BE2C (cell line): ENCODE measurements at regions not wholly inside any gene's neighbourhood (a gene's known extent, or its start where the extent isn't known, plus 50 kb on each side); places are given as distances from the start of the nearest gene placed in this dataset.

Experiments used
- DNase-seq: peaks from one replicate; pipeline ENCODE4 v3.0.0-alpha.2; 2020
- H3K27me3 ChIP-seq: fragments of 250-450 bp; sonication (Bioruptor Pico); 2 replicates; pipeline ENCODE4 v1.5.1; 2020; ENCODE audit warnings: mild to moderate bottlenecking
- H3K36me3 ChIP-seq: fragments of 250-450 bp; sonication (Bioruptor Pico); 2 replicates; pipeline ENCODE4 v1.5.1; 2020; ENCODE audit warnings: mild to moderate bottlenecking
- H3K4me1 ChIP-seq: fragments of 250-450 bp; sonication (Bioruptor Pico); 2 replicates; pipeline ENCODE4 v1.5.1; 2020
- H3K4me3 ChIP-seq: 2 replicates; pipeline ENCODE4 v1.5.1; 2011; ENCODE audit warnings: low read depth, low read length
- H3K9me3 ChIP-seq: fragments of 250-450 bp; sonication (Bioruptor Pico); 2 replicates; pipeline ENCODE4 v1.5.1; 2020
- TF ChIP-seq, protein P1 (sequence below): IDR thresholded peaks from 2 replicates; pipeline ENCODE4 v1.5.1; 2012; ENCODE audit warnings: mild to moderate bottlenecking, low read depth, low read length

GRCh38 chr16:7227229-7227721, 105.4 kb upstream of the RBFOX1 start:
- Histone ChIP-seq H3K9me3 (0 out of 2 replicates have a peak, but pooled peaks cover 3% of the 10 kb centered on the region), H3K27me3 (no peaks in the 10 kb centered on the region), H3K4me3 (no peak overlapping the region), H3K36me3 (no peaks in the 10 kb centered on the region), H3K4me1 (no peaks in the 10 kb centered on the region)
- DNase-seq, result no peak
- TF ChIP-seq, protein P1, sequence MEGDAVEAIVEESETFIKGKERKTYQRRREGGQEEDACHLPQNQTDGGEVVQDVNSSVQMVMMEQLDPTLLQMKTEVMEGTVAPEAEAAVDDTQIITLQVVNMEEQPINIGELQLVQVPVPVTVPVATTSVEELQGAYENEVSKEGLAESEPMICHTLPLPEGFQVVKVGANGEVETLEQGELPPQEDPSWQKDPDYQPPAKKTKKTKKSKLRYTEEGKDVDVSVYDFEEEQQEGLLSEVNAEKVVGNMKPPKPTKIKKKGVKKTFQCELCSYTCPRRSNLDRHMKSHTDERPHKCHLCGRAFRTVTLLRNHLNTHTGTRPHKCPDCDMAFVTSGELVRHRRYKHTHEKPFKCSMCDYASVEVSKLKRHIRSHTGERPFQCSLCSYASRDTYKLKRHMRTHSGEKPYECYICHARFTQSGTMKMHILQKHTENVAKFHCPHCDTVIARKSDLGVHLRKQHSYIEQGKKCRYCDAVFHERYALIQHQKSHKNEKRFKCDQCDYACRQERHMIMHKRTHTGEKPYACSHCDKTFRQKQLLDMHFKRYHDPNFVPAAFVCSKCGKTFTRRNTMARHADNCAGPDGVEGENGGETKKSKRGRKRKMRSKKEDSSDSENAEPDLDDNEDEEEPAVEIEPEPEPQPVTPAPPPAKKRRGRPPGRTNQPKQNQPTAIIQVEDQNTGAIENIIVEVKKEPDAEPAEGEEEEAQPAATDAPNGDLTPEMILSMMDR, result no peak

- Histone ChIP-seq H3K4me1 (no peaks in the 10 kb centered on the region), H3K27me3 (no peaks in the 10 kb centered on the region), H3K36me3 (no peaks in the 10 kb centered on the region), H3K9me3 (peaks cover 3% of the 10 kb centered on the region; the same call in 1 of the 2 replicates), H3K4me3 (no peak overlapping the region)
- TF ChIP-seq, protein P1, result no peak
- no peak for DNase-seq
Observed at GRCh38 chr16:7221157-7221556, 111.5 kb upstream of the RBFOX1 start.

DNA sequence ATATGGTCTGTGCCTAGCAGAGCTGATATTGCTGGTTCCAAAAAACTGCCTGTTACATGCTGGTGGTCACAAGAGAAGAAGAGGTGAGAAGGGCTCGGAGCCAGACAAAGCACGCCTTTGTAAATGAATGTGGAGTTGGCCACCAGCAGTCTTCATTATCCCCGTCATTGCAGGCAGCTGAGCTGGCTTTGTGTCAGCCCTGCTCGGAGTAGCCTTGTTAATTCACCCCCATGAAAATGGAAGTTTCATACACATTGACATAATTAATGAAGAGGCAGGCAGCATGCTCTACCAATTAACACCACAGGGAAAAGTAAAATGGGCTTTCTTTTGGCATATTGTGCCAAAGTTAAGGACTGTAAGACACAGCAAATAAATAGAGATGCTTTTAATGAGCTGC, 113.7 kb upstream of the RBFOX1 start:
- no peaks in the 10 kb centered on the region; the same call in 1 of the 2 replicates for H3K9me3 ChIP-seq
- TF ChIP-seq, protein P1, result no peak
- no peaks in the 10 kb centered on the region for H3K36me3 ChIP-seq
- DNase-seq, result no peak
- H3K4me1 ChIP-seq, result no peaks in the 10 kb centered on the region
- H3K4me3 ChIP-seq, result no peak overlapping the region
- H3K27me3 ChIP-seq, result no peaks in the 10 kb centered on the region

- no peak overlapping the region for H3K4me3 ChIP-seq
- H3K4me1 ChIP-seq, result no peaks in the 10 kb centered on the region
- no peaks in the 10 kb centered on the region for H3K36me3 ChIP-seq
- no peaks in the 10 kb centered on the region for H3K27me3 ChIP-seq
- no peaks in the 10 kb centered on the region; the same call in 1 of the 2 replicates for H3K9me3 ChIP-seq
- TF ChIP-seq, protein P1, result no peak
- no peak for DNase-seq
Observed at GRCh38 chr16:7217797-7218196, 114.8 kb upstream of the RBFOX1 start.

DNA sequence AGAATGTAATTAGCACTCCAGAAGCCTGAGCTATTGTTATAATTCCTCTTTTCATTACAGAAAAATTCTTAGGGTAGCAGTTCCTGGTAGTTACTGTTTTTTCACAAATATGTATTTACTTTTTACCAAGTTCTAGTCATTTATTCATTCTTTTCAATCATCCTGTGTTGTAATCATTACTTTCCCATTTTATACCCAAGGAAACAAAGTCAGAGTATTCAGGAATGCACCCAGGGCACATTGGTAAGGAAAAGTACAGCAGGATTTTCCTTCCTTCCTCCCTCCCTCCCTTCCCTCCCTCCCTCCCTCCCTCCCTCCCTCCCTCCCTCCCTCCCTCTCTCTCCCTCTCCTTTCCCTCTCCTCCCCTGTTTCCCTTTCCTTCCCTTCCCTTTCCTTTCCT, 115.9 kb upstream of the RBFOX1 start:
- TF ChIP-seq, protein P1, result no peak
- no peak for DNase-seq
- Histone ChIP-seq H3K27me3 (no peaks in the 10 kb centered on the region), H3K4me3 (no peak overlapping the region), H3K4me1 (no peaks in the 10 kb centered on the region), H3K36me3 (no peaks in the 10 kb centered on the region), H3K9me3 (no peaks in the 10 kb centered on the region; the same call in 1 of the 2 replicates)

DNA sequence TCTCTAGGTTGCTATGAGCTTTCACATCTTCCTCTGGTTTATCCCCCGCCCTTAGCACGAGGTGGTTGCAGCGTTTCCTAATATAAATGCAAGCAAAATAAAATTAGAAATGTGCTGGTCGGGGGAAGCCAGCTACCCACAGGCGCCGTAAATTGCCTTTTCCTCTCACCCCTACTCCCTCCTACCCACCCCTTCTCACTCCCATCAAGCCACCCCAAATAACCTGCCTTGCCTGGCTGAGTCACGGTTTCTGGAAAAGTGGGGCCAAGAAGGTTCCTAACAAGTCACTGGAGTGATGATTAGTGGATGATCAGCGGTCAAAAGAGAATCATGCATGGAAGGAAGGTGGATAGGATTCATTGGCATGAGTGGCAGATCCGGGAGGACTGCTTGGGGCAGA, 120.9 kb upstream of the RBFOX1 start:
- Histone ChIP-seq H3K27me3 (no peaks in the 10 kb centered on the region), H3K4me3 (no peak overlapping the region), H3K36me3 (no peaks in the 10 kb centered on the region), H3K9me3 (no peaks in the 10 kb centered on the region; the same call in none of the 2 replicates), H3K4me1 (no peaks in the 10 kb centered on the region)
- no peak for DNase-seq
- TF ChIP-seq, protein P1, result no peak
